WTC11 (cell line): ENCODE measurements at regions not wholly inside any gene's neighbourhood (a gene's known extent, or its start where the extent isn't known, plus 50 kb on each side); places are given as distances from the start of the nearest gene placed in this dataset.
"Not testable (repeated sequence)": the region's sequence is repeated elsewhere in the genome, so short reads cannot be mapped to it uniquely, and the experiment has no call there.

Experiments used
- ATAC-seq: fragments of 200-7000 bp; cut with Tn5 transposase; 2 replicates; pipeline ENCODE4 v1.10.0; 2021; ENCODE audit warnings: mild to moderate bottlenecking, moderate library complexity
- CTCF ChIA-PET: fragments of 300-600 bp; sonication (Branson Sonifier 250); formaldehyde crosslinking; loops from one replicate; lab custom pipeline; 2021; ENCODE audit warnings: antibody characterized with exemption; lab: Charles Lee
- POLR2A ChIA-PET: fragments of 350-600 bp; sonication (Branson Sonifier 250); formaldehyde crosslinking; loops from one replicate; lab custom pipeline; 2021; ENCODE audit warnings: antibody characterized with exemption; lab: Charles Lee
- DNase-seq: peaks from one replicate; pipeline ENCODE4 v3.0.0; 2021; ENCODE audit warnings: low spot score
- H3K27ac Mint-ChIP-seq: 2 replicates; pipeline ENCODE4 v1.8.0; 2021; ENCODE audit warnings: mixed read lengths
- H3K27me3 Mint-ChIP-seq: 2 replicates; pipeline ENCODE4 v1.8.0; 2021; ENCODE audit warnings: low read depth, mild to moderate bottlenecking, moderate library complexity, mixed read lengths
- H3K36me3 Mint-ChIP-seq: 2 replicates; pipeline ENCODE4 v1.8.0; 2021; ENCODE audit warnings: mixed read lengths
- H3K4me1 Mint-ChIP-seq: 2 replicates; pipeline ENCODE4 v1.8.0; 2022; ENCODE audit warnings: mixed read lengths
- H3K4me3 Mint-ChIP-seq: 2 replicates; pipeline ENCODE4 v1.8.0; 2021; ENCODE audit warnings: mild to moderate bottlenecking, moderate library complexity, mixed read lengths
- H3K9me3 Mint-ChIP-seq: 2 replicates; pipeline ENCODE4 v1.8.0; 2021; ENCODE audit warnings: mixed read lengths
- ATF3 ChIP-seq: sonication (generic); formaldehyde crosslinking; conservative IDR thresholded peaks from 2 replicates; pipeline ENCODE4 v1.8.1; 2022; ENCODE audit warnings: mild to moderate bottlenecking, missing genetic modification reagents
- CBFB ChIP-seq: sonication (generic); formaldehyde crosslinking; IDR thresholded peaks from 2 replicates; pipeline ENCODE4 v1.8.1; 2022; ENCODE audit warnings: mild to moderate bottlenecking, low read depth, missing genetic modification reagents
- CTCF ChIP-seq: fragments of 200-600 bp; IDR thresholded peaks from 2 replicates; pipeline ENCODE4 v1.8.0; 2022; ENCODE audit warnings: antibody characterized with exemption
- E2F5 ChIP-seq: sonication (generic); formaldehyde crosslinking; IDR thresholded peaks from 2 replicates; pipeline ENCODE4 v1.8.1; 2022; ENCODE audit warnings: mild to moderate bottlenecking, moderate library complexity, missing genetic modification reagents
- EMX1 ChIP-seq: fragments of 250-450 bp; sonication (Bioruptor Pico); IDR thresholded peaks from 2 replicates; pipeline ENCODE4 v1.8.0; 2021; ENCODE audit warnings: mild to moderate bottlenecking
- GRHL2 ChIP-seq: fragments of 250-450 bp; sonication (Bioruptor Pico); IDR thresholded peaks from 2 replicates; pipeline ENCODE4 v1.8.0; 2022; ENCODE audit warnings: mild to moderate bottlenecking, moderate library complexity; ENCODE audit not compliant: insufficient replicate concordance, severe bottlenecking
- KAT7 ChIP-seq: sonication (generic); formaldehyde crosslinking; IDR thresholded peaks from 2 replicates; pipeline ENCODE4 v1.8.1; 2023; ENCODE audit warnings: missing genetic modification reagents, mild to moderate bottlenecking, borderline replicate concordance
- MLX ChIP-seq: sonication (generic); formaldehyde crosslinking; IDR thresholded peaks from 2 replicates; pipeline ENCODE4 v1.8.1; 2023; ENCODE audit warnings: mild to moderate bottlenecking, missing genetic modification reagents, moderate library complexity
- NFE2L1 ChIP-seq: sonication (generic); formaldehyde crosslinking; IDR thresholded peaks from 2 replicates; pipeline ENCODE4 v1.8.1; 2023; ENCODE audit warnings: missing genetic modification reagents
- NR2C2 ChIP-seq: sonication (generic); formaldehyde crosslinking; IDR thresholded peaks from 2 replicates; pipeline ENCODE4 v1.8.0; 2022; ENCODE audit warnings: mild to moderate bottlenecking, missing genetic modification reagents
- NR3C1 ChIP-seq: sonication (generic); formaldehyde crosslinking; conservative IDR thresholded peaks from 2 replicates; pipeline ENCODE4 v1.8.1; 2023; ENCODE audit warnings: low read depth, mild to moderate bottlenecking, missing genetic modification reagents
- PRDM15 ChIP-seq: sonication (generic); formaldehyde crosslinking; IDR thresholded peaks from 2 replicates; pipeline ENCODE4 v1.8.0; 2022; ENCODE audit warnings: missing genetic modification reagents
- SMAD3 ChIP-seq: sonication (generic); formaldehyde crosslinking; IDR thresholded peaks from 2 replicates; pipeline ENCODE4 v1.8.0; 2022; ENCODE audit warnings: missing genetic modification reagents, mild to moderate bottlenecking, borderline replicate concordance
- SP1 ChIP-seq: sonication (generic); formaldehyde crosslinking; conservative IDR thresholded peaks from 2 replicates; pipeline ENCODE4 v1.8.1; 2022; ENCODE audit warnings: missing genetic modification reagents
- TCF7 ChIP-seq: sonication (generic); formaldehyde crosslinking; IDR thresholded peaks from 2 replicates; pipeline ENCODE4 v1.8.0; 2022; ENCODE audit warnings: mild to moderate bottlenecking, low read depth, missing genetic modification reagents, moderate library complexity
- ZNF121 ChIP-seq: sonication (generic); formaldehyde crosslinking; IDR thresholded peaks from 2 replicates; pipeline ENCODE4 v1.8.0; 2023; ENCODE audit warnings: missing genetic modification reagents
- ZNF232 ChIP-seq: sonication (generic); formaldehyde crosslinking; IDR thresholded peaks from 2 replicates; pipeline ENCODE4 v1.8.0; 2022; ENCODE audit warnings: mild to moderate bottlenecking, missing genetic modification reagents
- ZNF396 ChIP-seq: fragments of 250-450 bp; sonication (Bioruptor Pico); IDR thresholded peaks from 2 replicates; pipeline ENCODE4 v1.8.0; 2021; ENCODE audit warnings: mild to moderate bottlenecking, moderate library complexity, borderline replicate concordance
- ZNF416 ChIP-seq: fragments of 250-450 bp; sonication (Bioruptor Pico); IDR thresholded peaks from 2 replicates; pipeline ENCODE4 v1.9.0; 2021; ENCODE audit warnings: mild to moderate bottlenecking, inconsistent platforms

GRCh38 chr6:51153109-51153508, 334.4 kb downstream of the TFAP2B start:
- ATAC-seq = no peak
- no peak for DNase-seq
- Mint-ChIP-seq H3K36me3 (no peaks in the 10 kb centered on the region), H3K9me3 (peaks cover 4% of the 10 kb centered on the region; the same call in 1 of the 2 replicates), H3K4me1 (peaks cover 8% of the 10 kb centered on the region), H3K27ac (no peak overlapping the region), H3K27me3 (peaks cover 79% of the 10 kb centered on the region), H3K4me3 (no peak overlapping the region)
- TF ChIP-seq ATF3 (CRISPR knock-in tag) = no peak
- TF ChIP-seq TCF7 (CRISPR knock-in tag) = no peak
- no peak for TF ChIP-seq SP1 (CRISPR knock-in tag)
- no peak for TF ChIP-seq GRHL2 (CRISPR knock-in tag)
- TF ChIP-seq ZNF232 (CRISPR knock-in tag) = no peak
- TF ChIP-seq NR2C2 (CRISPR knock-in tag) = no peak
- TF ChIP-seq ZNF396 (CRISPR knock-in tag) = no peak
- TF ChIP-seq EMX1 (CRISPR knock-in tag) = no peak
- TF ChIP-seq MLX (CRISPR knock-in tag) = no peak
- no peak for TF ChIP-seq CTCF
- TF ChIP-seq NR3C1 (CRISPR knock-in tag) = no peak
- no peak for TF ChIP-seq ZNF121 (CRISPR knock-in tag)
- no peak for TF ChIP-seq NFE2L1 (CRISPR knock-in tag)
- TF ChIP-seq CBFB (CRISPR knock-in tag) = no peak
- no peak for TF ChIP-seq ZNF416 (CRISPR knock-in tag)
- TF ChIP-seq KAT7 (CRISPR knock-in tag) = no peak
- no peak for TF ChIP-seq SMAD3 (CRISPR knock-in tag)
- TF ChIP-seq PRDM15 (CRISPR knock-in tag) = no peak
- TF ChIP-seq E2F5 (CRISPR knock-in tag) = no peak
- ChIA-PET CTCF (no interaction called here), POLR2A (no interaction called here)

GRCh38 chr6:51154925-51155324, 336.3 kb downstream of the TFAP2B start:
- H3K4me1 Mint-ChIP-seq, ATAC-seq, H3K27ac Mint-ChIP-seq, H3K4me3 Mint-ChIP-seq, POLR2A ChIA-PET, CTCF ChIA-PET, DNase-seq, H3K36me3 Mint-ChIP-seq: not testable (repeated sequence)
- H3K9me3 Mint-ChIP-seq = peaks cover 14% of the 10 kb centered on the region
- H3K27me3 Mint-ChIP-seq = peaks cover 74% of the 10 kb centered on the region

- H3K4me1 Mint-ChIP-seq, POLR2A ChIA-PET, H3K36me3 Mint-ChIP-seq, DNase-seq, CTCF ChIA-PET, H3K4me3 Mint-ChIP-seq, ATAC-seq, H3K27ac Mint-ChIP-seq: not testable (repeated sequence)
- peaks cover 18% of the 10 kb centered on the region for H3K9me3 Mint-ChIP-seq
- peaks cover 31% of the 10 kb centered on the region for H3K27me3 Mint-ChIP-seq
Measured at GRCh38 chr6:51159260-51159659, 340.6 kb downstream of the TFAP2B start.
